ENCODE measurements at regions not wholly inside any gene's neighbourhood (a gene's known extent, or its start where the extent isn't known, plus 50 kb on each side); places are given as distances from the start of the nearest gene placed in this dataset.

GRCh38 chr6:37576336-37576737, 76.6 kb upstream of the CCDC167 start:
- no peak for TF ChIP-seq POLR2A (IDR thresholded peaks at IDR 0.05; ENCODE audit: low read length)
- TF ChIP-seq GATA1 (IDR thresholded peaks at IDR 0.05; ENCODE audit: low read depth, low read length) = no peak
